Stimulated activated CD8-positive, alpha-beta memory T cell treated with anti-CD3 and anti-CD28 coated beads, Interleukin-15, amount 100 ng/mL, for 48 hours (primary cell): ENCODE measurements at regions not wholly inside any gene's neighbourhood (a gene's known extent, or its start where the extent isn't known, plus 50 kb on each side); places are given as distances from the start of the nearest gene placed in this dataset.
"Not testable (repeated sequence)": the region's sequence is repeated elsewhere in the genome, so short reads cannot be mapped to it uniquely, and the experiment has no call there.

Experiments used
- DNase-seq, 2 donors: peaks; one replicate each; pipeline ENCODE4 v3.0.0-alpha.2; 2020; ENCODE audit warnings: low read depth in 2 of 2

DNA sequence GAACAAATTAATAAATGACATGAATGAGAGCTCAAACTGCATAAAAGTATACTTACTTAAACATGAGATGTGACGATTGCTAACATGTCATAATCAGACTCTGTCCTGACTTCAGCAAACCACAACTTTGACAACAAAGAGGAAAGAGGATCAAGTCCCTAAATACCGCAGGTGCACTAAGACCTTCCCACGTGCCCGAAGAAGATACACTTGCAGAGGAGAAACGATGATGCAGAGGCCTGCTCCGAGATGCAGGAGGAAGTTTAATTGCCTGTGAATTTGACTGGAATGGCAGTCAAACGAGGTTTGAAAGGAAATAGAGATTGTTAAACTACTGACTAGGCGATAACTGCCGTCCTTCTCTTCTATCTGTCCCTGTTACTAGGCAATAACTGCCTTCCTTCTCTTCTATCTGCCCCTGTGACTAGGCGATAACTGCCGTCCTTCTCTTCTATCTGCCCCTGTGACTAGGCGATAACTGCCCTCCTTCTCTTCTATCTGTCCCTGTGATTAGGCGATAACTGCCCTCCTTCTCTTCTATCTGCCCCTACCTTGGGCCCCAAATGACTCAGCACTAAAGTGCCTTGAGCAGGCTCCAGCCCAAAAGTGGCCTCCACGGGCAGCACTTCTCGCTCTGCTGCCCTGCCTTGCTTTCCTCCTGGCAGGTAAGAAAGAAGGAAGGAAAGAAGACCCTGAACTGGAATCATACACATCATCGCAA, 2226.0 kb upstream of the DEFB115 start:
- not testable (repeated sequence) for DNase-seq

DNA sequence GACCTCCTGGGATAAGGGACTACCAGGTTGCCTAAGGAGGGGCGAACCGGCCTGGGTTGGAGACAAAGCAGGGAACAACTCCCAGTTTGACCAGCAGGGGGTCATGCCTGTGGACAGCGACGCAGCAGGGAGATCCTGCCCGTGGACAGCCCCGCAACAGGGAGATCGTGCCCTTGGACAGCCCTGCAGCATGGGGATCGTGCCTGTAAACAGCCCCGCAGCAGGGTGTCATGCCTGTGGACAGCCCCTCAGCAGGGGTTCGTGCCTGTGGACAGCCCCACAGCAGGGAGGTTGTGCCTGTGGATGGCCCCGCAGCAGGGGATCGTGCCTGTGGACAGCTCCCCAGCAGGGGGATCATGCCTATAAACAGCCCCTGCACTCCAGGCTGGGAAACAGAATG, 2213.2 kb upstream of the DEFB115 start:
- not testable (repeated sequence) for DNase-seq

- not testable (repeated sequence) for DNase-seq
Observed at GRCh38 chr20:29050008-29050606, 2207.4 kb upstream of the DEFB115 start.

GRCh38 chr20:29057866-29058484, 2199.5 kb upstream of the DEFB115 start:
- DNase-seq = not testable (repeated sequence)

GRCh38 chr20:29062451-29062850, 2195.0 kb upstream of the DEFB115 start:
- DNase-seq = not testable (repeated sequence)

- DNase-seq = not testable (repeated sequence)
Observed at GRCh38 chr20:29066341-29066740, 2191.1 kb upstream of the DEFB115 start.

DNA sequence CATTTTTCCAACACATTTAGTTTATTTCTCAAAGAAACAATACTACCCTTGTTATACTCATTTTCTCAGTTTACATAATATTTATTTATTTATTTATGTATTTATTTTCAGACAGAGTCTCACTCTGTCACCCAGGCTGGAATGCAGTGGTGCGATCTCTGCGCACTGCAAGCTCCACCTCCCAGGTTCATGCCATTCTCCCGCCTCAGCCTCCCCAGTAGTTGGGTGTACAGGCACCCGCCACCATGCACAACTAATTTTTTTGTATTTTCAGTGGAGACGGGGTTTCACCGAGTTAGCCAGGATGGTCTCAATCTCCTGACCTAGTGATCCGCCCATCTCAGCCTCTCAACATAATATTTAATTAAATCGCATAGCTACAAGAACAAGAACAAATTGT, 2183.8 kb upstream of the DEFB115 start:
- not testable (repeated sequence) for DNase-seq

DNA sequence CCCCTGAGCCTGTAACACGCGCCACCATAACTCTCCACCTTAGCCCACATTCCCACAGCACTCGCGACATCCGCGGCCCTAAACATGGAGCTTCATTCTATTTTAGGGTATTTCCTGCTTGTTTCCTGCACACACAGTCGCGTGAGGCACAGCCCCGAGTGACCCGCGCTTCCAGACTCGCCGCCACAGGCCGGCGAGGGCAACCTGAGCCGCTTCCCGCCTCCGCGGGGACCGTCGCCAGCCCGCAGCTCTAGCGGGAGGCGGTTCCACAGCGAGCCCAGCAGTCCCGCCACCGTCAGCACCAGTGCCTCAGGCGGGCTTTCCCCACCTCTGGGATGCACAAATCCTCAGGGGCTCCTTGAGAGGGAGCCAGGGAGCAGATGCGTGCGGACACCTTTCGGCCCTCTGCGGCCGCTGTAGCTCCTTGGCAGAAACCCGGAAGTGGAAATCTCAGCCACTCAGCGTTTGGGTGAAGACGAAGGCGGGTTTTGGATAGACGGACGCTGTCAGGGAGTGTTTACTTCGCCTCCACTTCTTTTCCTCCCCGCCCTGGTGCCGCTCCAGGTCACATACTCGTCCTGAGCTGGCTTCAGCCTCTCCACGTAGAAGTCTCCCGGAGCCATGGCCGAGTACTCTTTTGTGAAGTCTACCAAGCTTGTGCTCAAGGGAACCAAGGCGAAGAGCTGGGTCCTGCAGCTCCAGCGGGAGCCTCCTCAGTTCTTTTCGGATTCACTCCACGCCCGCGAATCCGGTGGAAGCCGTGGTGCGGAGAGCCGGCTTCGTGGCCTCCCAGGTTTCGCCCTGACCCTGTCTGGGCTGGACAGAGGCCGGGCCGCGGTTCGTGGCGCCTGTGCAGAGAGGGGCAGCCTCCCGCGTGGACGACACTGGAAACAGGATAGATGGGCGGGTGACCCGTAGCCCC, 2177.4 kb upstream of the DEFB115 start:
- peak; percentile 1 to 12 for DNase-seq

- not testable (repeated sequence) for DNase-seq
Observed at GRCh38 chr20:29081712-29082111, 2175.8 kb upstream of the DEFB115 start.

- DNase-seq = no peak
Observed at GRCh38 chr20:29085625-29086024, 2171.8 kb upstream of the DEFB115 start.

DNA sequence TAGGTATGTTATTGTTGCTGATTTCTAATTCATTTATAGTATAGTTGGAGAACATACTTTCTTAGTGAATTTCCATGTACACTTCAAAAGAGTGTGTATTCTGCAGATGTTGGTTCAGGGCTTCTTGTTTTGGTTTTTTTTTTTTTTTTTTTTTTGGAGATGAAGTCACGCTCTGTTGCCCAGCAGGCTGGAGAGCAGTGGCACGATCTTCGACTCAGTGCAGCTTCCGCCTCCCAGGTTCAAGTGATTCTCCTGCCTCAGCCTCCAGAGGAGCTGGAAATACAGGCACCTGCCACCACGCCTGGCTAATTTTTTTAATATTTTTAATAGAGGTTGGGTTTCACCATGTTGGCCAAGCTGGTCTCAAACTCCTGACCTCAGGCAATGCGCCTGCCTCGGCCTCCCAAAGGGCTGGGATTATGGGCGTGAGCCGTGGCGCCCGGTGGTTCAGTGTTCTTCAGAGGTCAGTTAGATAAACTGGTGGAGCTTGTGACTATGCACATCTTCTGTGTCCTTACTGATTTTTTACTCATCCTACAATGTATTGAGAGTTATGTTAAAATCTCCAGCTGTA, 2171.2 kb upstream of the DEFB115 start:
- not testable (repeated sequence) for DNase-seq

GRCh38 chr20:29086938-29087337, 2170.5 kb upstream of the DEFB115 start:
- DNase-seq = no peak

DNA sequence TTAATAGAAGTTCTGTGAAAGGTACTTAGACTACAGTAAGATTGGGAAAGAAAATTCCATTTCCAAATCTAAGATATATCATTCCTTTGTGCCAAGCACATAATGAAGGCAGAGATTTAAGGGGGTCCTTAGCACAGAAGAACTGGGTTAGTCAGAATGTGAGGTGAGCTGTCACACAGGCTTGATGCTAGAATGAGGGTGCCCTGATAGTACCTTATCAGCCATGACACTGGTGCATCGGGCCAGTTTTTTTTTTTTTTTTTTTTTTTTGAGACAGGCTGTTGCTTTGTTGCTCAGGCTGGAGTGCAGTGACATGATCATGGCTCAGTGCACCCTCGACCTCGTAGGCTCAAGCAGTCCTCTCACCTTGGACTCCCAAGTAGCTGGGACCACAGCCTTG, 2169.6 kb upstream of the DEFB115 start:
- DNase-seq = not testable (repeated sequence)

GRCh38 chr20:29088472-29088871, 2169.0 kb upstream of the DEFB115 start:
- not testable (repeated sequence) for DNase-seq

GRCh38 chr20:29089409-29089808, 2168.1 kb upstream of the DEFB115 start:
- not testable (repeated sequence) for DNase-seq

DNA sequence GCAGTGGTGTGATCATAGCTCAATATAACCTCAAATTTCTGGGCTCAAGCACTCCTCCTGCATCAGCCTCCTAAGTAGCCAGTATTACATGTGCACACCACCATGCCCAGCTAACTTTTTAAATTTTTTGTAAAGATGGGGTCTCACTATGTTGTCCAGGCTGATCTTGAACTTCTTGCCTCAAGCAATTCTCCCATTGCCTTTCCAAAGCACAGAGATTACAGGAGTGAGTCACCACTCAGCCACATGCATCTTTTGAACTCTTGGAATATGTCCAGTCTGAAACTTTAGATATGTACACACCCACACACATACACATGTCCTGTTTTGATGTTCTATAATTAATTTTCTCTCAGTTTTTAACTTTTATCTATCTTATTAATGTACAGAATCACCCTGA, 2163.5 kb upstream of the DEFB115 start:
- DNase-seq = not testable (repeated sequence)

GRCh38 chr20:29096695-29097094, 2160.8 kb upstream of the DEFB115 start:
- DNase-seq = not testable (repeated sequence)

- not testable (repeated sequence) for DNase-seq
Observed at GRCh38 chr20:29107884-29108283, 2149.6 kb upstream of the DEFB115 start.

- not testable (repeated sequence) for DNase-seq
Observed at GRCh38 chr20:29109386-29109785, 2148.1 kb upstream of the DEFB115 start.

- DNase-seq = not testable (repeated sequence)
Observed at GRCh38 chr20:29115097-29115496, 2142.4 kb upstream of the DEFB115 start.

- no peak for DNase-seq
Observed at GRCh38 chr20:29119141-29119540, 2138.3 kb upstream of the DEFB115 start.
